Mesothelial cell of epicardium (in vitro differentiated cells): ENCODE measurements at regions not wholly inside any gene's neighbourhood (a gene's known extent, or its start where the extent isn't known, plus 50 kb on each side); places are given as distances from the start of the nearest gene placed in this dataset.

Experiments
- DNase-seq, 2 experiments: peaks; one replicate each; pipeline ENCODE4 v3.0.0; 2021; ENCODE audit warnings: low spot score in 2 of 2; ENCODE audit not compliant: unreplicated experiment in 2 of 2
- H3K27ac Mint-ChIP-seq: 2 replicates; pipeline ENCODE4 v1.8.0; 2021; ENCODE audit warnings: mixed read lengths
- H3K27me3 Mint-ChIP-seq: 2 replicates; pipeline ENCODE4 v1.8.0; 2021; ENCODE audit warnings: low read depth, mixed read lengths
- H3K36me3 Mint-ChIP-seq: 2 replicates; pipeline ENCODE4 v1.8.0; 2021; ENCODE audit warnings: mixed read lengths
- H3K4me1 Mint-ChIP-seq: 2 replicates; pipeline ENCODE4 v1.8.0; 2021; ENCODE audit warnings: mixed read lengths
- H3K4me3 Mint-ChIP-seq: 2 replicates; pipeline ENCODE4 v1.8.0; 2021; ENCODE audit warnings: mild to moderate bottlenecking, moderate library complexity, mixed read lengths
- H3K9me3 Mint-ChIP-seq: 2 replicates; pipeline ENCODE4 v1.8.0; 2021; ENCODE audit warnings: mixed read lengths
- CTCF ChIP-seq: fragments of 200-600 bp; sonication (generic); IDR thresholded peaks from one replicate; pipeline ENCODE4 v1.5.0; 2021; ENCODE audit warnings: antibody characterized with exemption; ENCODE audit not compliant: unreplicated experiment

- Mint-ChIP-seq H3K9me3 (peaks cover 19% of the 10 kb centered on the region), H3K4me1 (no peaks in the 10 kb centered on the region), H3K27me3 (no peaks in the 10 kb centered on the region), H3K27ac (no peak overlapping the region), H3K36me3 (no peaks in the 10 kb centered on the region), H3K4me3 (no peak overlapping the region)
- DNase-seq, result no peak
- no peak for TF ChIP-seq CTCF
Observed at GRCh38 chr5:92371171-92371888, 988.2 kb upstream of the ARRDC3 start.

- Mint-ChIP-seq H3K4me3 (no peak overlapping the region), H3K9me3 (peaks cover 19% of the 10 kb centered on the region), H3K27me3 (no peaks in the 10 kb centered on the region), H3K4me1 (no peaks in the 10 kb centered on the region), H3K36me3 (no peaks in the 10 kb centered on the region), H3K27ac (no peak overlapping the region)
- no peak for TF ChIP-seq CTCF
- no peak for DNase-seq
Observed at GRCh38 chr5:92370032-92370431, 986.9 kb upstream of the ARRDC3 start.

- Mint-ChIP-seq H3K4me1 (no peaks in the 10 kb centered on the region), H3K27me3 (no peaks in the 10 kb centered on the region), H3K27ac (no peak overlapping the region)
Observed at GRCh38 chr5:92369587-92369986, 986.5 kb upstream of the ARRDC3 start.

GRCh38 chr5:92364986-92365550 lies 982.0 kb upstream of the ARRDC3 start:
- H3K27me3 Mint-ChIP-seq, result no peaks in the 10 kb centered on the region

More at GRCh38 chr5:92369587-92369986, 986.5 kb upstream of the ARRDC3 start:
- no peak for TF ChIP-seq CTCF
- H3K9me3 Mint-ChIP-seq, result peaks cover 19% of the 10 kb centered on the region
- H3K4me3 Mint-ChIP-seq, result no peak overlapping the region
- no peak for DNase-seq
- H3K36me3 Mint-ChIP-seq, result no peaks in the 10 kb centered on the region

More at GRCh38 chr5:92364986-92365550, 982.0 kb upstream of the ARRDC3 start:
- peaks cover 18% of the 10 kb centered on the region for H3K9me3 Mint-ChIP-seq
- no peaks in the 10 kb centered on the region for H3K36me3 Mint-ChIP-seq
- no peak overlapping the region for H3K27ac Mint-ChIP-seq
- H3K4me3 Mint-ChIP-seq, result no peak overlapping the region
- H3K4me1 Mint-ChIP-seq, result no peaks in the 10 kb centered on the region
- no peak for TF ChIP-seq CTCF
- no peak for DNase-seq
